GF-D8 (cell line): ENCODE measurements at regions not wholly inside any gene's neighbourhood (a gene's known extent, or its start where the extent isn't known, plus 50 kb on each side); places are given as distances from the start of the nearest gene placed in this dataset.
"Not testable (repeated sequence)": the region's sequence is repeated elsewhere in the genome, so short reads cannot be mapped to it uniquely, and the experiment has no call there.

ENCODE experiments used
- DNase-seq: peaks from one replicate; lab custom pipeline; 2025; lab: John Stamatoyannopoulos, UW

- DNase-seq: no peak
These were observed 125.6 kb upstream of the ZNF608 start for GRCh38 chr5:124872086-124872485.

GRCh38 chr5:124872615-124873014 is 126.2 kb upstream of the ZNF608 start:
- DNase-seq: no peak

- DNase-seq: no peak
These were observed 126.7 kb upstream of the ZNF608 start for GRCh38 chr5:124873188-124873587.

DNA sequence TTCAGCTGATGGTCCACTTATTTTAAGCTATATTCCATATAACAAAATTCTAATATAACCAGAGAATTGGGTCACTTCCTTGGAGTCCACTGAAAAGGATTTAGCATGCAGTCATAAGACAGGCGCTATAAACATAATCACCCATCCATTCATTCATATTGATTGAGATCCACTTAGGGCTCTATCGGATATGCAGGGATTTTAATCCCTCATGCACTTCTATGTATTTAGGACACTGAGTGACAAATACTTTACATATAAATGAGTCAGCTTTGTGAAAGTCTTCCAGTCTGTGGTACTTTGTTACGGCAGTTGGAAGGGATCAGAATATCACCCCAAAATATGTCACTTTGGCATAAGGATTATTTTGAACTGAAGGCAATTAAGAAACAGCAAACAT is 127.3 kb upstream of the ZNF608 start:
- no peak for DNase-seq

- no peak for DNase-seq
These were observed 130.1 kb upstream of the ZNF608 start for GRCh38 chr5:124876566-124876965.

- DNase-seq: no peak
These were observed 130.5 kb upstream of the ZNF608 start for GRCh38 chr5:124876983-124877382.

DNA sequence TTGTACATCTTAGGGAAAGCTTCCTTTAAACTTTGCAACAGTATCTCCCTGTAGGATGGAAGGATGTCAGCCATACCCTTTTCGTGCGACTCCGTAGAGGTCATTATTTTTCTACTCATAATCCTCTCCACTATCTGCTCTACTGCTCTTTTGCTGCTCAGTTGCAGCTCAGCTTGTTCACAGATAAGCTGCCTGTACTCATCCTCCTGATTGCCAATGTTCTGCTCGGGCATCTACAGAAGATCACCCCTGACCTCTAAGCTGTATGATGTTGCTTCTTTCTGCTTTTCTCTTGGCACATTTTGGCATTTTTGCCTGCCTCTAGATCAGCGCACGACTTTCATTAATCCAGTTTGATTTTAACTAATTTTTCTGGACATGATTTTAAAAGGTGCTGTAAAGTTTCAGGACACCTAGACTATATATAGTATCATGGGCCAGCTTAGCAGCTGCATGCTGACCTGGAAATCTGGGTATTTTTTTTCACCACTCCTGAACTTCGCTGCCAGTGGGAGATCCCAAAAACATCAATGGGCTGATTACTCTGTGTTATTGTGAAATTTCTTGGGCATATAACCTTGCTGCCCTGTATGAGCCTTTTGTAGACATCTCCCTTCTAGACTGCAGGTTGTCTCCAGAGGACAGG is 131.2 kb upstream of the ZNF608 start:
- DNase-seq: no peak

- DNase-seq: no peak
These were observed 132.3 kb upstream of the ZNF608 start for GRCh38 chr5:124878583-124879342.

DNA sequence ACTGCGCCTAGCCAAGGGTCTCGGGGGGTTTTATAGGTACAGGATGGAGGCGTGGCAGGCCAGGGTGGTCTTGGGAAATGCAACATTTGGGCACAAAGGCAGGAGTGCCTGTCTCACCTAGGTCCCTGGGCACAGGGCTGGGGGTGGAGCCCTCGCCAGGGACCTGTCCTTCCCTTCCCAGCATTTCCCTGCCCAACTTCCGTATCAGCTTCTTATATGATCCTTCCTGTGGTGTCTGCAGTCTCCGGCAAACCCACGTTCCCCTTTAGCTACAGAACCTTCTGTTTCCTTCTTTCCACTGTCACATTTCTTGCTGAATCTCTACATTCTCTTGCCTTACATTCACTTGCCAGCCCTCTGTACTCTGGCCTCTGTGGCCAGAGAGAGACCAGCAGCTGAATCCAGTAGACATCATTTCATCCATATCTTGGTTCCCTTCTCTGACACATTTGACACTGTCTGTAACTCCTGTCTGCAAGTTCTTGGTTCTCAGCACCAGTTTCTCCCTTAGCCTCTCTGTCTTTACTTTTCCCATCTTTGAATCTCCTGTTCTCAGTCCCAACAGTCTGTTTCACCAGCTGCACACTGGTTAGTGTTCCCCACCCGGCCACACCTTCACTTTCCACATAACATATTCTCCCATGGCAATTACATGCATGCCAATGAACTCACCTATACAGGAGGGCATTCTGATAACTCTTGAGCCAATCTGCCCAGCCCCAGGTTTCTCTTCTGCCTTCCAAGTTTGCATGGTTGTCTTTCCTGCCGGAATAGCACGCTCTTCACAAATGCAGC is 134.7 kb upstream of the ZNF608 start:
- no peak for DNase-seq

GRCh38 chr5:124883681-124884080 is 137.2 kb upstream of the ZNF608 start:
- DNase-seq: no peak

DNA sequence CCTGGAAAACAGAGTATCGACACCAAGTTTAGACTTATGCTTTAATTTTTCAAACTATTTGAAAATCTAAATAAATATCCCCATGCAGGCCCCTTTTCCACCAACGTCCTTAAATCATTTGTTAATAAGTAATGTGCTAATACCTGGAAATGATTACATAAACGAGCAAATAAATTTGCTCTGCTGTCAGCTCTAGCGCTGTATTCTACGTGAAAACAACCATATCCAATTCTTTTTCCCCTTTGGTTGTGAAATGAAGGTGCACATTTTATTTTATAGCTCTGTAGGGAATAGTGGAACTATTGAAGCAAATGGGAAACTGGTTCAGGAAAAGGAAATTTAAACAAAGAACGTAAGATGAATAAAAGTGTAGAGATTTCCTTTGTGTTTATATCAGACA is 137.7 kb upstream of the ZNF608 start:
- no peak for DNase-seq

DNA sequence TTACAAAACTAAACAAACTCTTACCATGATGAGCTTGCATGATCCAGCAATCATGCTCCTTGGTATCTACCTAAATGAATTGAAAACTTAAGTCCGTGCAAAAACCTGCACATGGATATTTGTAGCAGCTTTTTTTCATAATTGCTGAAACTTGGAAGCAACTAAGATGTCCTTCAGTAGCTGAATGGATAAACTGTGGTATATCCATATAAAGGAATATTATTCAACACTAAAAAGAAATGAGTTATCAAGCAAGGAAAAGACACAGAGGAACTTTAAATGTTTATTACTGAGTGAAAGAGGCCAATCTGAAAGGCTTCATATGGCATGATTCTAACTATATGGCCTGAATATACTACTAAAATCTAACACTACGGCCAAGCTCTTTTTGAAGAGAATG is 139.1 kb upstream of the ZNF608 start:
- no peak for DNase-seq

DNA sequence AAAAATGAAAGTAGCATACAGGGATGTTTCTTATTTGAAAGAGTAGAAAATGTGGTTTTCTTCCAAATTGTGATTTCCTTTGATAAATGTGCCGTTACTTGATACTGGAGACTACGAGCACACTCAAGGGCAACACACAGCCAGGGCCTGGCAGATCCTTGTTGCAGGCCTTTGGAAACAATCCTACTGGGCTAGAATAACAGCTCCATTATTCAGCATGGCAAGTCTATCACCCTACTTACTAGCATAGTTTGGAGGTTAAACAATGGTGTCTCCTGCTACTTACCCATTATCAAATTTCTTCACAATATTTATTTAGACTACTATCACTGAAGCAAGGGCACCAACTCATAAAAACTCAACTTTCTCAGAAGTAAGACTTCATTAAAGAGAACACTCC is 140.8 kb upstream of the ZNF608 start:
- no peak for DNase-seq

DNA sequence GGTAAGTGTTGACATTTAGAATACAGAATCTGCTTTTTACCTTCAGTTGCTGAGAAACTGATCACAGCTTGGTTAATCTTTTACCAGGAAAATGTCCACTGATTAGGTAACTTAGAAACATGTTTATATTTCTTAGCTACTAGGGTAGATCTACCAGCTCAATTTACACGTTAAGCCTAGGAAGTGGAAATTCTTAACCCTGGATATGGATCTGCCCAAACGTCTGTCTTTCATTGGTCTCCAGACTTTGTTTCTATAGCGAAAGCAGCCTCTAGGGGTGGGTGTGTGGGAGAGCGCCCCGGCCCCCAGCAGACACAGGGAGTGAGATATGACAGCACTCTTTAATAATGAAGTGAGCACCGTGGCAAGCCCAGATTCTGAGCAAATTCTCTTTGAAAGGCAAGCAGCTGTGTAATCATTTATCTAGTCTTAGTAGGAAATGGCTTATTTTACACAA is 141.6 kb upstream of the ZNF608 start:
- DNase-seq: no peak

DNA sequence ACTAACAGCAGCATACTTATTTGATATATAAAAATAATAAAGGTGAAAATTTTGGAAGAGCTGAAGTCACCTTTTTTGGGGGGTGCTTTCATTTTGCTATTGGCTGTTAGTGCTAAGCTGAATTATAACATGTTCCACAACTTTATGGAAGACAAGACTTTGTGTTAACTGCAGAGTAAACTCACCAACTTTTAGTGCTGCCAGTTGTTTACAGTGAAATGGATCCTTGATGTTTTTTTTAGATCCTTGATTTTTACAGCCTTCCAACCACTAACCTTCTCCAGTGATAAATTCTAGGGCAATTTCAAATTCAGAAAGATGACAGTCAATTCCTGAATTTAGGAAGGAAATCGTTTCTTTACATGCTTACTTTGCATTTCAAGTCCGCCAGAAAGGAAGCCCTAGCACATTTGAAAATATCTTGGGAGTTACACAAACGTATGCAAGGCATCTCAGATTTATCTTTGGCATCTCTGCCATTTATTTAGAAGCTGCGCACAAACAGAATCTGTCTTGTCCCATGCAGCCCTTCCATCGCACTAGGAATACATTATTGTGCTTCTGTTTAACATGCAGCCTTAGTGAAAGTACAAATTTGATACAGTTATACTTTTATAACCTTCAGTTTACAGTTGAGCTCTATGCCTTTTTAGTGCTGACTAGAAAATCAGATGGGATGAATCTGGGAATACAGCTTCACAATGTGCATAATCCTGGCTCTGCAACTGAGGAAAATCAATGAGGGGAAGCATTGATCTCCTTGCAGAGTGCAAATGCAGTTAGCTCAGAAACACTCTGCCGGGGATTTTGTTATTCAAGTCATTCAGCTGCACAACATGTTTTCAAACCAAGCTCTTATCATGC is 142.4 kb upstream of the ZNF608 start:
- no peak for DNase-seq

GRCh38 chr5:124889486-124889825 is 143.0 kb upstream of the ZNF608 start:
- DNase-seq: no peak

- no peak for DNase-seq
These were observed 143.4 kb upstream of the ZNF608 start for GRCh38 chr5:124889850-124890249.

GRCh38 chr5:124890442-124890841 is 144.0 kb upstream of the ZNF608 start:
- not testable (repeated sequence) for DNase-seq

DNA sequence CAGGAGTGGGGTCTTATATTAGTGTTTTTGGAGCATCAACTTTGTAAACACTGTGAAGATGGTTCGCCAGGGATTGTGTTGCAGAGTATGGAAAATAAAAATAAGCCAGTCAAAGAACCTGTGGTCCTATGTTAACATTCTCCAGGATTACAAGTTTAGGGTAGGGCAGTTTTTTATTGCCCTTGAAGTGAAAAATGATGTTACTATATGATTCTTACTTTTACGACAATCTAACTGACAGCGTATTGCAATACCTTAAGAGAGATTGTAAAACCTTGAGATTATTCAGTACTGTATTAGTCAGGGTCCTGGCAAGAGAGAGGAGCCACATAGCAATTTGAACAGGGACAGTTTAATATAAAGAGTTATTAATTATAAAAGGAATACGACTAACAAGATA is 144.7 kb upstream of the ZNF608 start:
- no peak for DNase-seq

GRCh38 chr5:124892185-124892848 is 145.9 kb upstream of the ZNF608 start:
- DNase-seq: no peak

- DNase-seq: no peak
These were observed 148.1 kb upstream of the ZNF608 start for GRCh38 chr5:124894541-124894940.

GRCh38 chr5:124895236-124895635 is 148.8 kb upstream of the ZNF608 start:
- no peak for DNase-seq
